Stimulated activated CD4-positive, alpha-beta T cell treated with anti-CD3 and anti-CD28 coated beads, Interleukin-12 subunit alpha, Interleukin-12 subunit beta, amount 100 ng/mL, for 24 hours (primary cell): ENCODE measurements at regions not wholly inside any gene's neighbourhood (a gene's known extent, or its start where the extent isn't known, plus 50 kb on each side); places are given as distances from the start of the nearest gene placed in this dataset.

ENCODE experiments used
- DNase-seq, 2 experiments: peaks; one replicate each; pipeline ENCODE4 v3.0.0-alpha.2; 2020; ENCODE audit warnings: low read depth in 2 of 2

GRCh38 chr11:69431136-69431535 lies 50.3 kb upstream of the LINC01488 start:
- no peak for DNase-seq
